ENCODE measurements at regions not wholly inside any gene's neighbourhood (a gene's known extent, or its start where the extent isn't known, plus 50 kb on each side); places are given as distances from the start of the nearest gene placed in this dataset.

DNA sequence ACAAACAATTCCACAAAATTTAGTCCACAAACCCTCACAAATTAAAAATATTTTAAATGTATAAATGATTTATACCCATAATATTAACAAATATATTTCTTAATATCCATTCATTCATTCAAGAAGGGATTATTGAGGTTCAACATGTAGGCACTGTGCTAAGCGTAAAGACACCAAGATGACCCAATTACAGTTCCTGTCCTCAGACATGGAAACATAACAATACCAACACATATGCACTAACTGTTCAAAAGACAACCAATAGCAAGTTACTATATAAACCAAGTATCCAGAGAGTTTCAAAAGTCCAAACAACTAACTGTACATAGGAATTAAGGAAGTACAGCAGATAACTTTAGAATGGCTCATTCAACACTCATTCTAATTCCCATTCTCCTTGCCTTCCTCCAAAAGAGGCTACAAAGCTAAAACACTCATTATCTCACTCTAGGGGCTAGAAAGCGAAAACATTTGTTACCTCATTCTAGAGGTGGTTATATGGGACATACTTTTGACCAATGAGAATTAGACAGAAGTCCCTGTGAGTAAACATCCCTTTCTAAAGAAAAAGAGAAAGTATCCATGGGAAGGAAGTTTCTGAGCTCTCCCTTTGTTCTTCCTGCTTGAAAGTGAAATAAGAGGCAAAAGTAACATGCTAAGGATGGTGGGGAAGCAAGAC, 292.4 kb downstream of the ZEB2 start:
- peaks cover 2 to 4% of the 10 kb centered on the region in 2 donors for H3K36me3 Mint-ChIP-seq
- Histone ChIP-seq H4K20me1 (ENCODE audit: insufficient read depth, low read length) (no peaks in the 10 kb centered on the region), H2AFZ (ENCODE audit: insufficient read depth, low read depth, low read length, poor library complexity, severe bottlenecking) (no peak overlapping the region), H3K9ac (ENCODE audit: insufficient read depth, low read length, poor library complexity, severe bottlenecking) (no peak overlapping the region), H3K4me3 (replicated peaks in 1 of 3; ENCODE audit: low read depth in 2 of 3, low read length in 3 of 3) (no peak overlapping the region), H3K27me3 (ENCODE audit: control insufficient read depth in 2 of 2, insufficient read depth in 2 of 2, low read length in 2 of 2) (no peaks in the 10 kb centered on the region), H3K27ac (ENCODE audit: low read depth in 1 of 2, low read length in 2 of 2) (no peak overlapping the region), H3K4me2 (replicated peaks; ENCODE audit: extremely low read depth, low read length, poor library complexity, severe bottlenecking) (no peak overlapping the region), H3K36me3 (replicated peaks in 1 of 2; ENCODE audit: control insufficient read depth in 1 of 2, insufficient read depth in 2 of 2, low read length in 2 of 2) (no peaks in the 10 kb centered on the region), H3K79me2 (ENCODE audit: insufficient read depth, low read length) (no peaks in the 10 kb centered on the region), H3K9me3 (replicated peaks in 1 of 2; ENCODE audit: control insufficient read depth in 1 of 2, insufficient read depth in 1 of 2, low read length in 2 of 2) (no peaks in the 10 kb centered on the region), H3K4me1 (ENCODE audit: control insufficient read depth in 1 of 2, insufficient read depth in 2 of 2, low read length in 2 of 2) (no peaks in the 10 kb centered on the region)
- H3K9me3 Mint-ChIP-seq: peaks cover 0 to under 1% (median 0%) of the 10 kb centered on the region in 7 donors
- WGBS (ENCODE audit: insufficient coverage): 100% methylated on average over 1 of the region's 2 CpGs
- no peak overlapping the region for H3K27ac Mint-ChIP-seq
- no peak for DNase-seq
- no peak overlapping the region for H3K4me3 Mint-ChIP-seq
- intact Hi-C loops (cut with micrococcal nuclease): no loop called here
- H3K4me1 Mint-ChIP-seq: peaks cover 6% of the 10 kb centered on the region
- H3K27me3 Mint-ChIP-seq (ENCODE audit: low read depth in 3 of 3): peaks cover 0 to under 1% (median 0%) of the 10 kb centered on the region in 3 donors
- TF ChIP-seq, protein P1, sequence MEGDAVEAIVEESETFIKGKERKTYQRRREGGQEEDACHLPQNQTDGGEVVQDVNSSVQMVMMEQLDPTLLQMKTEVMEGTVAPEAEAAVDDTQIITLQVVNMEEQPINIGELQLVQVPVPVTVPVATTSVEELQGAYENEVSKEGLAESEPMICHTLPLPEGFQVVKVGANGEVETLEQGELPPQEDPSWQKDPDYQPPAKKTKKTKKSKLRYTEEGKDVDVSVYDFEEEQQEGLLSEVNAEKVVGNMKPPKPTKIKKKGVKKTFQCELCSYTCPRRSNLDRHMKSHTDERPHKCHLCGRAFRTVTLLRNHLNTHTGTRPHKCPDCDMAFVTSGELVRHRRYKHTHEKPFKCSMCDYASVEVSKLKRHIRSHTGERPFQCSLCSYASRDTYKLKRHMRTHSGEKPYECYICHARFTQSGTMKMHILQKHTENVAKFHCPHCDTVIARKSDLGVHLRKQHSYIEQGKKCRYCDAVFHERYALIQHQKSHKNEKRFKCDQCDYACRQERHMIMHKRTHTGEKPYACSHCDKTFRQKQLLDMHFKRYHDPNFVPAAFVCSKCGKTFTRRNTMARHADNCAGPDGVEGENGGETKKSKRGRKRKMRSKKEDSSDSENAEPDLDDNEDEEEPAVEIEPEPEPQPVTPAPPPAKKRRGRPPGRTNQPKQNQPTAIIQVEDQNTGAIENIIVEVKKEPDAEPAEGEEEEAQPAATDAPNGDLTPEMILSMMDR (IDR thresholded peaks at IDR 0.05): no peak

GRCh38 chr2:144225076-144225475, 294.8 kb downstream of the ZEB2 start:
- Histone ChIP-seq H3K9me3 (replicated peaks in 1 of 2; ENCODE audit: control insufficient read depth in 1 of 2, insufficient read depth in 1 of 2, low read length in 2 of 2) (no peaks in the 10 kb centered on the region), H3K27ac (ENCODE audit: low read depth in 1 of 2, low read length in 2 of 2) (no peak overlapping the region), H3K4me1 (ENCODE audit: control insufficient read depth in 1 of 2, insufficient read depth in 2 of 2, low read length in 2 of 2) (no peaks in the 10 kb centered on the region), H3K79me2 (ENCODE audit: insufficient read depth, low read length) (no peaks in the 10 kb centered on the region), H3K4me3 (replicated peaks in 1 of 3; ENCODE audit: low read depth in 2 of 3, low read length in 3 of 3) (no peak overlapping the region), H3K36me3 (replicated peaks in 1 of 2; ENCODE audit: control insufficient read depth in 1 of 2, insufficient read depth in 2 of 2, low read length in 2 of 2) (no peaks in the 10 kb centered on the region), H3K9ac (ENCODE audit: insufficient read depth, low read length, poor library complexity, severe bottlenecking) (no peak overlapping the region), H4K20me1 (ENCODE audit: insufficient read depth, low read length) (no peaks in the 10 kb centered on the region), H3K4me2 (replicated peaks; ENCODE audit: extremely low read depth, low read length, poor library complexity, severe bottlenecking) (no peak overlapping the region), H2AFZ (ENCODE audit: insufficient read depth, low read depth, low read length, poor library complexity, severe bottlenecking) (no peak overlapping the region), H3K27me3 (ENCODE audit: control insufficient read depth in 2 of 2, insufficient read depth in 2 of 2, low read length in 2 of 2) (no peaks in the 10 kb centered on the region)
- TF ChIP-seq, protein P1 (IDR thresholded peaks at IDR 0.05): no peak
- Mint-ChIP-seq H3K4me3 (no peak overlapping the region), H3K27me3 (ENCODE audit: low read depth in 3 of 3) (peaks cover 0 to 1% (median 0%) of the 10 kb centered on the region in 3 donors), H3K4me1 (peaks cover 6% of the 10 kb centered on the region), H3K36me3 (peaks cover 2 to 4% of the 10 kb centered on the region in 2 donors), H3K9me3 (peaks cover 0 to 3% (median 0%) of the 10 kb centered on the region in 7 donors), H3K27ac (no peak overlapping the region)
- intact Hi-C loops (cut with micrococcal nuclease): no loop called here
- DNase-seq: no peak

All from CD14-positive monocyte (primary cell).